Lung (tissue), 11 donors: ENCODE measurements at regions not wholly inside any gene's neighbourhood (a gene's known extent, or its start where the extent isn't known, plus 50 kb on each side); places are given as distances from the start of the nearest gene placed in this dataset.

Experiments used
- ATAC-seq: fragments of 200-7000 bp; cut with Tn5 transposase; one replicate; pipeline ENCODE4 v1.9.1; 2020; ENCODE audit warnings: moderate number of reproducible peaks; ENCODE audit not compliant: insufficient read depth, low FRiP score
- DNase-seq, 3 donors: peaks; one replicate each; pipeline ENCODE4 v3.0.0-alpha.2; 2013 to 2017
- H3K27ac ChIP-seq, 2 donors: one replicate each; pipeline ENCODE4 v1.5.1; 2013; ENCODE audit warnings: mild to moderate bottlenecking in 2 of 2, moderate library complexity in 2 of 2, control low read depth in 1 of 2, inconsistent platforms in 1 of 2, low read depth in 1 of 2, low read length in 1 of 2
- H3K27me3 ChIP-seq, 3 donors: one replicate each; pipeline ENCODE4 v1.5.1; 2013; ENCODE audit warnings: low read length in 2 of 3; ENCODE audit not compliant: control insufficient read depth in 3 of 3, insufficient read depth in 3 of 3
- H3K36me3 ChIP-seq, 4 donors: one replicate each; pipeline ENCODE4 v1.5.1; 2013; ENCODE audit warnings: low read length in 4 of 4, mild to moderate bottlenecking in 1 of 4, moderate library complexity in 1 of 4; ENCODE audit not compliant: control insufficient read depth in 4 of 4, insufficient read depth in 4 of 4
- H3K4me1 ChIP-seq, 5 donors: one replicate each; pipeline ENCODE4 v1.5.1; 2013; ENCODE audit warnings: low read length in 5 of 5, mild to moderate bottlenecking in 2 of 5, moderate library complexity in 1 of 5; ENCODE audit not compliant: control insufficient read depth in 5 of 5, insufficient read depth in 5 of 5
- H3K4me3 ChIP-seq: one replicate; pipeline ENCODE4 v1.5.1; 2013; ENCODE audit warnings: mild to moderate bottlenecking, control low read depth, moderate library complexity
- H3K9ac ChIP-seq, 2 donors: one replicate each; pipeline ENCODE4 v1.5.1; 2013; ENCODE audit warnings: low read length in 2 of 2, control low read depth in 1 of 2; ENCODE audit not compliant: insufficient read depth in 1 of 2
- H3K9me3 ChIP-seq, 4 donors: one replicate each; pipeline ENCODE4 v1.5.1; 2013; ENCODE audit warnings: low read length in 3 of 4, mild to moderate bottlenecking in 1 of 4, moderate library complexity in 1 of 4; ENCODE audit not compliant: control insufficient read depth in 4 of 4, insufficient read depth in 3 of 4
- CTCF ChIP-seq: IDR thresholded peaks from 2 replicates; pipeline ENCODE4 v1.5.1; 2012; ENCODE audit warnings: mild to moderate bottlenecking; ENCODE audit errors: control extremely low read depth, extremely low read depth
- WGBS, 2 donors: extraction: QIAGEN DNeasy Blood & Tissue Kit; methylation state at CpG; one replicate each; pipeline ENCODE4 v1.1.7; 2013; 5-methylcytosine and 5-hydroxymethylcytosine counted together
- donor health status: control.
- donor health status: control.
- donor health status: Bipolar disorder and iron deficiency.
- donor health status: healthy.
- donor health status: DM: yes; HTN: yes; CAD: no.

- no peak for DNase-seq
- WGBS, 2 donors = 77 to 88% methylated on average over 4 of the region's 4 CpGs
- no peak for TF ChIP-seq CTCF
- Histone ChIP-seq H3K27me3 (no peaks in the 10 kb centered on the region), H3K36me3 (no peaks in the 10 kb centered on the region), H3K9me3 (peaks cover 0 to 2% (median 0%) of the 10 kb centered on the region in 4 donors), H3K4me3 (no peak overlapping the region), H3K27ac (no peak overlapping the region), H3K4me1 (peaks cover 0 to 15% (median 0%) of the 10 kb centered on the region in 5 donors), H3K9ac (no peak overlapping the region)
- no peak for ATAC-seq
Observed at GRCh38 chr1:209305221-209305954, 278.1 kb upstream of the CAMK1G start.

GRCh38 chr1:209307846-209308245, 275.7 kb upstream of the CAMK1G start:
- 71 to 80% methylated on average over 2 of the region's 2 CpGs for WGBS, 2 donors
- Histone ChIP-seq H3K4me1 (peaks cover 0 to 9% (median 0%) of the 10 kb centered on the region in 5 donors), H3K9ac (no peak overlapping the region), H3K9me3 (peaks cover 0 to 2% (median 0%) of the 10 kb centered on the region in 4 donors), H3K4me3 (no peak overlapping the region), H3K27ac (no peak overlapping the region), H3K27me3 (peaks cover 0 to 3% (median 0%) of the 10 kb centered on the region in 3 donors), H3K36me3 (no peaks in the 10 kb centered on the region)
- no peak for TF ChIP-seq CTCF
- no peak for DNase-seq
- no peak for ATAC-seq

- H3K36me3 ChIP-seq = no peaks in the 10 kb centered on the region
- H3K4me1 ChIP-seq = no peaks in the 10 kb centered on the region
- no peak overlapping the region for H3K4me3 ChIP-seq
- no peak overlapping the region for H3K9ac ChIP-seq
- ATAC-seq (no peak), DNase-seq (no peak)
- 82 to 90% methylated on average over 2 of the region's 2 CpGs for WGBS, 2 donors
- peaks cover 0 to 3% (median 0%) of the 10 kb centered on the region in 3 donors for H3K27me3 ChIP-seq
- H3K27ac ChIP-seq = no peak overlapping the region
- H3K9me3 ChIP-seq = peaks cover 0 to 2% (median 0%) of the 10 kb centered on the region in 4 donors
- no peak for TF ChIP-seq CTCF
Observed at GRCh38 chr1:209309198-209309597, 274.3 kb upstream of the CAMK1G start.
